Neutrophil (primary cell): ENCODE measurements at regions not wholly inside any gene's neighbourhood (a gene's known extent, or its start where the extent isn't known, plus 50 kb on each side); places are given as distances from the start of the nearest gene placed in this dataset.
"Not testable (repeated sequence)": the region's sequence is repeated elsewhere in the genome, so short reads cannot be mapped to it uniquely, and the experiment has no call there.

Experiments
- H3K27ac ChIP-seq: fragments of 200-600 bp; sonication (generic); 2 replicates; pipeline ENCODE4 v1.5.1; 2016; ENCODE audit warnings: mild to moderate bottlenecking, moderate library complexity
- H3K27me3 ChIP-seq: fragments of 200-600 bp; sonication (generic); 2 replicates; pipeline ENCODE4 v1.6.0; 2016; ENCODE audit warnings: mild to moderate bottlenecking
- H3K36me3 ChIP-seq: fragments of 200-600 bp; sonication (generic); 2 replicates; pipeline ENCODE4 v1.5.1; 2017
- H3K4me1 ChIP-seq, 2 experiments: fragments of 200-600 bp in 1 of 2; sonication (generic) in 1 of 2; 1 replicate in 1 of 2; 2 replicates in 1 of 2; pipeline versions ENCODE4 v1.5.1 to v1.6.1; 2013 to 2016; ENCODE audit warnings: low read depth in 1 of 2, low read length in 1 of 2, mild to moderate bottlenecking in 1 of 2, moderate library complexity in 1 of 2; ENCODE audit not compliant: control insufficient read depth in 1 of 2, insufficient read depth in 1 of 2
- H3K4me3 ChIP-seq, 2 experiments: fragments of 200-600 bp in 1 of 2; sonication (generic) in 1 of 2; 1 replicate in 1 of 2; 2 replicates in 1 of 2; pipeline ENCODE4 v1.5.1; 2013 to 2016; ENCODE audit warnings: low read depth in 1 of 2, low read length in 1 of 2, mild to moderate bottlenecking in 1 of 2, moderate library complexity in 1 of 2
- H3K9me3 ChIP-seq: fragments of 200-600 bp; sonication (generic); 2 replicates; pipeline ENCODE4 v1.5.1; 2016
- CTCF ChIP-seq: fragments of 200-600 bp; sonication (generic); IDR thresholded peaks from 2 replicates; pipeline ENCODE4 v1.5.1; 2016; ENCODE audit warnings: antibody characterized with exemption

- TF ChIP-seq CTCF = no peak
- Histone ChIP-seq H3K4me1 (no peaks in the 10 kb centered on the region), H3K36me3 (no peaks in the 10 kb centered on the region), H3K27me3 (no peaks in the 10 kb centered on the region), H3K27ac (no peak overlapping the region), H3K4me3 (no peak overlapping the region), H3K9me3 (no peaks in the 10 kb centered on the region)
Measured at GRCh38 chr3:26091096-26091495, 301.2 kb downstream of the OXSM start.

GRCh38 chr3:26091626-26092025 is 301.7 kb downstream of the OXSM start:
- TF ChIP-seq CTCF = no peak
- Histone ChIP-seq H3K4me3 (no peak overlapping the region), H3K27me3 (no peaks in the 10 kb centered on the region), H3K4me1 (no peaks in the 10 kb centered on the region), H3K36me3 (no peaks in the 10 kb centered on the region), H3K9me3 (no peaks in the 10 kb centered on the region), H3K27ac (no peak overlapping the region)

GRCh38 chr3:26097111-26097510 is 307.2 kb downstream of the OXSM start:
- not testable (repeated sequence) for H3K9me3 ChIP-seq, H3K27ac ChIP-seq, H3K4me1 ChIP-seq, H3K27me3 ChIP-seq, H3K4me3 ChIP-seq, H3K36me3 ChIP-seq

GRCh38 chr3:26099692-26100091 is 309.8 kb downstream of the OXSM start:
- H3K9me3 ChIP-seq = no peaks in the 10 kb centered on the region
- no peak for TF ChIP-seq CTCF

GRCh38 chr3:26100176-26100575 is 310.3 kb downstream of the OXSM start:
- Histone ChIP-seq H3K4me3 (no peak overlapping the region), H3K4me1 (no peaks in the 10 kb centered on the region), H3K9me3 (no peaks in the 10 kb centered on the region), H3K27ac (no peak overlapping the region), H3K27me3 (no peaks in the 10 kb centered on the region), H3K36me3 (no peaks in the 10 kb centered on the region)
- TF ChIP-seq CTCF = no peak

More at GRCh38 chr3:26099692-26100091, 309.8 kb downstream of the OXSM start:
- Histone ChIP-seq H3K4me1 (no peaks in the 10 kb centered on the region), H3K27me3 (no peaks in the 10 kb centered on the region), H3K4me3 (no peak overlapping the region), H3K27ac (no peak overlapping the region), H3K36me3 (no peaks in the 10 kb centered on the region)

GRCh38 chr3:26102376-26102775 is 312.5 kb downstream of the OXSM start:
- H3K27ac ChIP-seq = no peak overlapping the region
- H3K4me1 ChIP-seq = no peaks in the 10 kb centered on the region
- no peaks in the 10 kb centered on the region for H3K9me3 ChIP-seq
- no peaks in the 10 kb centered on the region for H3K27me3 ChIP-seq
- no peak overlapping the region for H3K4me3 ChIP-seq
- TF ChIP-seq CTCF = no peak
- no peaks in the 10 kb centered on the region for H3K36me3 ChIP-seq
